NCI-H524 treated with DMSO at 0.1 percent for 48 hours (cell line): ENCODE measurements at regions not wholly inside any gene's neighbourhood (a gene's known extent, or its start where the extent isn't known, plus 50 kb on each side); places are given as distances from the start of the nearest gene placed in this dataset.
A peak's percentile ranks its signal among the peaks of the same experiment; 100 is the strongest.

Experiments used
- DNase-seq: peaks from one replicate; lab custom pipeline; 2025; lab: John Stamatoyannopoulos, UW

DNA sequence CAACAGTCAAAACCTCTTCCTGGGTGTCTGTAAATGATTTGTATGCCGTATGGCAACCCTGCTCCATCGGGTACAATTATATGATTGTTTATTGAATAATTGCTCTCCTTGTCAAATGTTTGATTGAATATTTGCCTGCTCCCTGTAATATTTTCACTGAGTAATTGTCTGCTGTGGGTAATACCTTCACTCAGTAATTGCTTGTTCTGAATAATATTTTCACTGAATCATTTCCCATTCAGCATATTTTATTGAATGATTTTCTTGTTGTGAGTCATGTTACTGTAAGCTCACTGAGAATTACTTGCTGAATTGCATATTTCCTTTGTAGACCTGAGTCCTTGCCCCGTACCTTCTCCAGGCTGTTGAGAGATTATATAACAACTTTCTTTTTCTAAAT, 535.2 kb downstream of the METTL4 start:
- no peak for DNase-seq

DNA sequence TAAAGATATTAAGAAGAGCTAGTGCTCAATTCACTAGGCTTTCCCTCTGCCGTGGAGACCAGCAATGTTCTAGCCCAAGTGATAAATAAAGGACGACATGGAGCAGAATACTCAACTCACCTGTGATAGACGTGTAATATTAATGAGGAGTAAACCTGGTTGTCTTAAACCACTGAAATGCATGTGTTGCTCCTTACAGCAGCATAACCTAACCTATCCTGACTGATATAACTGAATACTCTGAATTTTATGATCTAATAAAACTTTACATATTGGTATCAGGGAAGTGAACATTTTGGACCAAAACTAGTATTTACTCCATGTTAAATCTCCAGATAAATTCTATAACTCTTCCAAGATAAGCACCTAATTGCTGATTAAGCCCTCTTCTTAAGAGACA, 531.0 kb downstream of the METTL4 start:
- no peak for DNase-seq

DNA sequence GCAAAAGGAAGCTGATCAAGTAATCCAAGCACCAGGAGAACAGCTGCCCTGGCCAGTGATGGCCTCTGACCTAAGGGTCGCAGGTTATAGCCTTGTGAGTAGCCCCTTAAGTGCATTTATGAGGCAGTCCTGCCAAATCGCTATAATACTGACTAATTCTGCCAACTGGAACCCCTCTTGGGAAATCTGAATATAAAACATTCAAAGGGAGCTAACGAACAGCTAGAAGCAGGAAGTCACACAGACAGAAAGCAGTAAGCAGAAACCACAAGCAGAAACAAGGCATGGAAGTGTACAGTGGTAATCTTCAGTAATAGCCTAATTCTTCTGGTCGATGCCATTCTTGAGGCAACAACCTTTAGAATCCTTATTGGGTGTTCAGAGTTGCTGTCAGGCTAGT, 521.3 kb downstream of the METTL4 start:
- no peak for DNase-seq

DNA sequence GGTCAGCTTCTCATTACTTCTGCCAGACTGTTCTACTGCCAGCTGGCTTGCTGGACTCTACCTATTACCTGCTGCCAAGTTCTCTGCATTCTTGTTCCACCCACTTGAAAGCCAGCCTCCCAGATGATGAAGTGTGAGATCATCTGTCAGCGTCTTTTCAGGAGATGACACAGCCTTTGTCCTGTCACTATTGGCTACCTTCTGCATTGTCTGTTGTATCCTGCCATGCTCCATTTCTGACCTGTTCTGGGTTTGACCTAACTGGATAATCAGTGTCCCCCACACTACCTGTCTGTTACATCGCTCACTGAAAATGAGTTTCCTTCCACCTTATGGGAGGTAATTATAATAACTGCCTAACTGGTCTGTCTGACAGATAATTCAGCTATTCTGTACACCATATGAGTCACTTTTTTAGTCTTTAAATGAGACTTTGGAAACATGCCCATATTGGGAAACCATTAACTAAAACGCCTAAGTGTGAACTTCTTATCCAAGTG, 520.6 kb downstream of the METTL4 start:
- DNase-seq: no peak

- no peak for DNase-seq
Measured at GRCh38 chr18:2053490-2054089, 517.7 kb downstream of the METTL4 start.

GRCh38 chr18:2059336-2059735, 512.0 kb downstream of the METTL4 start:
- no peak for DNase-seq

GRCh38 chr18:2060086-2060485, 511.2 kb downstream of the METTL4 start:
- DNase-seq: no peak

DNA sequence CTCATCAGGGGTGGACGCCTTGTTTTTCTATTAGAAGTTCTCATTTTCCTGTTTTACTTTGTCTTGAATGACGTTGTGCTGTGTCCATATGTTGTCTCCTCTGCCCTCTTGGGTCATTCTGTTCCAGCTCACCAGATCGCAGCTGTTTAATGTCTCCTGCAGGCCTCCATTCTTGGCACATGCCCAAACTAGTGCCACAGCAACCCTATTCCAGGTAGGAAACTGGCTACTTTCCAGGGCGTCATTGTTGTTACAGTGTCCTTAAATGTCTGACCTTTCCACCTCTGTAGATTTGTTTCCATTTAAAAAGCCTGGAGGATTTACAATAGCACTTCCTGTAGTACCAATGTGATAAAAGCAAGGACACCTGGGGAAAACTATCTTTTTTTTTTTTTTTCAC, 500.7 kb downstream of the METTL4 start:
- DNase-seq: peak; percentile 91

DNA sequence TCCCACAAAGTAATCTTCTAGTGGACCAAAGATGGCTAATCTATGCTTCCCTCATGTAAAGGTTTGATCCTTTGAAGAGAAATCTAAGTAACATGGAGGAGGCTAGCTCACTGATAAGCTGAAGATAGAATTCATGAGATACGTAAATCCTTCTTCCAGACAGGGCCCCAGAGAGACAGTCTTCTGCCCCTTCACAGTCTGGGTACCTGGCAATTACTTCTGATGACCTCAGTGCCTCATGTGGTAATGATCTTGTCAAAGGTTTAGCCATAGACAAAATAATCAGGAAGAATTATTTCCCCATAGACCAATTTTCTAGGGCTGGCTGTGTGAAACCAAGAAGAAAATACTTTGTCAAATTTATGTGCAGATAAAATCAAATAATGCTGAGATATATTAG, 495.8 kb downstream of the METTL4 start:
- no peak for DNase-seq

DNA sequence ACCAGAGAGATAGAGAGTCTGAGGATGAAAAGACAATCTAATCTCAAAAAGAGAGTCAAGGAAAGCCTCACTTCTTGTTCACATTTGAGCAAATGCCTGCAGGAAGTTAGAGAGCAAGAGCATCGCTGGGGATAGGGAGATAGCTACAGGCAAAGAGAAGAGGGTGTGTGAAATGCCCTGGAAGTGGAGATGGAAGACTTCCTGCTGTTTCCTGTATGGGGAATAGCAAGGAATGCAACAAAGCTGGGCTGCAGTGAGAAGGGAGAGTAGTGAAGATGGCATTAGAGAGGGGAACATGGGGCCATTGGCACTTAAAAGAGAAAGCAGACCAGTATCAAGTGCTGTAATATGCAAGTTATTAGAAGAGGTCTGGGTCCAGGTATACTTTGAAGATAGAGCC, 488.6 kb downstream of the METTL4 start:
- DNase-seq: no peak

DNA sequence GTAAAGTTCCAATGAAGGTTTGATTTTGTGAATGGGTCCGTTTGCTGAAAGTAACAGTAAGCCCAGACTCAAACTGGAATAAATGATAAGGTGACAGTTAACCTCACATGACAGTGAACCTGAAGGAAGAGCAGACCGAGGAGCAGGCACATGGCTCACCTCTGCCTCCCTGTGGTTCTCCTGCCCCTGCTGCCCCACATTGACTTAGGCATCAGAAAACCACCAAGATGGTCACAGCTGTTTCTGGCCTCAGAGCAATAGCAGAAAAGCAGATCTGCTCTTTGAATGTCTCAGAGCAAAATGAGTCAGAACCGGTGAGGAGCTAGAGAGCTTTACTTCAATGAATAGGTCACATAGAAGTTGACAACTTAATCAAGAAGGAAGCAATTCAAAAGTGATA, 487.6 kb downstream of the METTL4 start:
- no peak for DNase-seq

GRCh38 chr18:2086439-2086838, 484.9 kb downstream of the METTL4 start:
- DNase-seq: no peak

- DNase-seq: peak; percentile 38
Measured at GRCh38 chr18:2087877-2088673, 483.2 kb downstream of the METTL4 start.

DNA sequence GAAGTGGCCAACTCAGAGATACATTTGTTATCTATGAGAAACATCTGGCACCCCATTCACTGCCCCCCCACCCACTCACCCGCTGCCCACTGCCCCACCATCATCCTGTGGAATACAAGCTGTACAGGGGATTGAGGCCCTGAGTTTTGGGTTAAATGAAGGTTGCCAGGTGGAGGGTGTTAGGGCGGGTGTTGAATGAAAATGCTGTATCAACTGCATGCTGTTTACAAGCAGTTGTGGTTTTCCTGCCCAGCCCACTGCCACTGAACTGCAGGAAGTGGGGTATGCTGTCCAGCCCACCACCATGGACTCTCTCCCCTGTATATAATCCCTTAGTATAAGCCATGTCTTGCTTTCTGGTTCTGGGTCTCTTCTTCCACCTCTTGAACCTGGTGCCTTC, 481.9 kb downstream of the METTL4 start:
- no peak for DNase-seq

- no peak for DNase-seq
Measured at GRCh38 chr18:2091937-2092336, 479.4 kb downstream of the METTL4 start.

GRCh38 chr18:2096551-2096950, 474.8 kb downstream of the METTL4 start:
- DNase-seq: no peak

GRCh38 chr18:2100694-2101213, 470.6 kb downstream of the METTL4 start:
- no peak for DNase-seq

GRCh38 chr18:2102022-2102421, 469.3 kb downstream of the METTL4 start:
- no peak for DNase-seq

- DNase-seq: no peak
Measured at GRCh38 chr18:2103299-2103698, 468.0 kb downstream of the METTL4 start.

DNA sequence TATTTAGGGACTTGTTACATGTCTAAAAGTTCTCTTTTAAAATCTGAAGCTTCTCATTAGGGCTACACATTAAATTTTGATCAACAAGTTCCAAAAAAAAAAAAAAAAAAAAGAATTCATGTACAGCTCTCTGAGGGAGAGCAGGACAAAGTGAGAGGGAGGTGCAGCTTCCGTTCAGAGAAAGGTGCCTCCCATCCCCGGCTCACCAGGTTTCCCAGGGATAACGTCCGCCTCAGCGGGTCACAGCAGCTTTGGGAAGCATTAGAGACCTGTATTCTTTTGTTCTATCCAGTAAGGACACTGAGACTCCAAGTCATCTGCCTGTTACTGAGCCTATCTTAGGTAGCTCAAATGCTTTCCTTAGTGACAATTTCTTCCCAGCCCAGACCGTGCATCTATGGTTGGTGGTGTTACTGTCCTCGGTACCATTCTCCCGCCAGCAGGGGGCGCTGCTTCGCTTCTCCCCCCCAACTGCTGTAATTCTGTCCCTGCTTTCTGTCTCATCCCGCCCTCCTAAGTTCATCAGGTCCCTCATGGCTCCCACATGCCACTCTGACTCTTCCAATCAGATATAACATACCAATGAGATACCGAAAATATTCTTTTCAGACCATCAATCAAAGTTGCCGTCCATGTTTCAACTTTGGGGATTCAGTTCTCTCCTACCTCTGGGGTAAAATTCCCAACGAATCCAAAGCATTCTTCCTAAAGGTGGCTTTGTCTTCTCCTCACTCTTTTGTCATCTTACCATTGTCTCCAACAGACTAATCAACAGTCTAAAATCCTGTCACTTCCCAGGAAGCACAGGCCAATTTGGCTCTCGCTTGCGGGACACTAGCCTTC, 466.5 kb downstream of the METTL4 start:
- no peak for DNase-seq

GRCh38 chr18:2108591-2108990, 462.7 kb downstream of the METTL4 start:
- no peak for DNase-seq

- no peak for DNase-seq
Measured at GRCh38 chr18:2111456-2111855, 459.8 kb downstream of the METTL4 start.
